ENCODE measurements at regions not wholly inside any gene's neighbourhood (a gene's known extent, or its start where the extent isn't known, plus 50 kb on each side); places are given as distances from the start of the nearest gene placed in this dataset.

- Histone ChIP-seq H2AFZ (ENCODE audit: low read depth, low read length) (no peak overlapping the region), H3K9me3 (replicated peaks; ENCODE audit: control insufficient read depth, insufficient read depth, low read length) (no peaks in the 10 kb centered on the region), H3K79me2 (ENCODE audit: control insufficient read depth, insufficient read depth, low read length) (no peaks in the 10 kb centered on the region), H3K4me3 (replicated peaks in 1 of 3; ENCODE audit: insufficient read depth in 1 of 3, low read depth in 1 of 3, low read length in 3 of 3) (no peak overlapping the region), H4K20me1 (replicated peaks; ENCODE audit: control insufficient read depth, extremely low read depth, insufficient read depth, low read length) (no peaks in the 10 kb centered on the region), H3K36me3 (ENCODE audit: control insufficient read depth in 2 of 2, extremely low read depth in 1 of 2, insufficient read depth in 2 of 2, low read length in 2 of 2) (no peaks in the 10 kb centered on the region), H3K9ac (replicated peaks; ENCODE audit: extremely low read depth, insufficient read depth, low read length) (no peak overlapping the region), H3K9me1 (replicated peaks; ENCODE audit: control insufficient read depth, extremely low read depth, insufficient read depth, low read length) (no peaks in the 10 kb centered on the region), H3K4me2 (ENCODE audit: insufficient read depth, low read length) (no peak overlapping the region), H3K27ac (ENCODE audit: insufficient read depth, low read depth, low read length) (no peak overlapping the region), H3K27me3 (ENCODE audit: control insufficient read depth in 2 of 2, insufficient read depth in 2 of 2, low read length in 2 of 2) (peaks cover 0 to 2% of the 10 kb centered on the region in 2 experiments), H3K4me1 (ENCODE audit: control insufficient read depth, extremely low read depth, insufficient read depth, low read length) (no peaks in the 10 kb centered on the region)
- ChIA-PET POLR2A (no interaction called here), CTCF (no interaction called here)
- intact Hi-C loops (cut with micrococcal nuclease): no loop called here
- FAIRE-seq (no peak), DNase-seq (ENCODE audit: low read depth, low spot score) (no peak)
- dilution Hi-C loops (cut with MboI; ENCODE audit: extremely low pct_ligation_motif_present, low sequenced_read_pairs): no loop called here
- TF ChIP-seq MYC (IDR thresholded peaks at IDR 0.05; ENCODE audit: low read depth, low read length) (no peak), CTCF (IDR thresholded peaks at IDR 0.05; ENCODE audit: extremely low read depth in 1 of 2, insufficient read depth in 1 of 2, low read depth in 1 of 2, low read length in 2 of 2) (no peak), MAX (IDR thresholded peaks at IDR 0.05; ENCODE audit: insufficient read depth, insufficient read length) (no peak), FOS (IDR thresholded peaks at IDR 0.05; ENCODE audit: borderline replicate concordance, insufficient read depth, low read length) (no peak), GATA2 (IDR thresholded peaks at IDR 0.05; ENCODE audit: insufficient read depth, insufficient read length, low read depth, low read length) (no peak)
- no TSS peak for BruUV-seq (replicated peaks)
These were observed 73.9 kb upstream of the SPATA13 start for GRCh38 chr13:24086642-24087041.

- H3K4me2 ChIP-seq (ENCODE audit: insufficient read depth, low read length): no peak overlapping the region
- H3K9ac ChIP-seq (replicated peaks; ENCODE audit: extremely low read depth, insufficient read depth, low read length): no peak overlapping the region
- H3K4me3 ChIP-seq (replicated peaks in 1 of 3; ENCODE audit: insufficient read depth in 1 of 3, low read depth in 1 of 3, low read length in 3 of 3): no peak overlapping the region
- no peaks in the 10 kb centered on the region for H3K36me3 ChIP-seq (ENCODE audit: control insufficient read depth in 2 of 2, extremely low read depth in 1 of 2, insufficient read depth in 2 of 2, low read length in 2 of 2)
- no peaks in the 10 kb centered on the region for H3K79me2 ChIP-seq (ENCODE audit: control insufficient read depth, insufficient read depth, low read length)
- dilution Hi-C loops (cut with MboI; ENCODE audit: extremely low pct_ligation_motif_present, low sequenced_read_pairs): no loop called here
- no peak for DNase-seq (ENCODE audit: low read depth, low spot score)
- H3K27ac ChIP-seq (ENCODE audit: insufficient read depth, low read depth, low read length): no peak overlapping the region
- no peaks in the 10 kb centered on the region for H3K9me3 ChIP-seq (replicated peaks; ENCODE audit: control insufficient read depth, insufficient read depth, low read length)
- no peaks in the 10 kb centered on the region for H4K20me1 ChIP-seq (replicated peaks; ENCODE audit: control insufficient read depth, extremely low read depth, insufficient read depth, low read length)
- FAIRE-seq: no peak
- CTCF ChIA-PET: interaction anchor here (1.6 kb wide), 1 partner anchor 15 kb away, joined by 4 read pairs; no protein-coding TSS in a partner anchor
- TF ChIP-seq MYC (IDR thresholded peaks at IDR 0.05; ENCODE audit: low read depth, low read length) (no peak), MAX (IDR thresholded peaks at IDR 0.05; ENCODE audit: insufficient read depth, insufficient read length) (no peak), EZH2 (IDR thresholded peaks at IDR 0.05; ENCODE audit: borderline replicate concordance, low read depth, low read length, severe bottlenecking) (no peak), FOS (IDR thresholded peaks at IDR 0.05; ENCODE audit: borderline replicate concordance, insufficient read depth, low read length) (no peak), CTCF (IDR thresholded peaks at IDR 0.05; ENCODE audit: extremely low read depth in 1 of 2, insufficient read depth in 1 of 2, low read depth in 1 of 2, low read length in 2 of 2) (no peak), POLR2AphosphoS5 (IDR thresholded peaks at IDR 0.05; ENCODE audit: insufficient read depth, low read depth, low read length) (no peak), POLR2A (IDR thresholded peaks at IDR 0.05; ENCODE audit: low read depth, low read length) (no peak), JUN (IDR thresholded peaks at IDR 0.05; ENCODE audit: borderline replicate concordance, insufficient read depth, insufficient read length, low read depth) (no peak), GATA2 (IDR thresholded peaks at IDR 0.05; ENCODE audit: insufficient read depth, insufficient read length, low read depth, low read length) (no peak)
- no peak overlapping the region for H2AFZ ChIP-seq (ENCODE audit: low read depth, low read length)
- POLR2A ChIA-PET: no interaction called here
- H3K27me3 ChIP-seq (ENCODE audit: control insufficient read depth in 2 of 2, insufficient read depth in 2 of 2, low read length in 2 of 2): peaks cover 0 to 2% of the 10 kb centered on the region in 2 experiments
- peaks cover 9% of the 10 kb centered on the region for H3K4me1 ChIP-seq (ENCODE audit: control insufficient read depth, extremely low read depth, insufficient read depth, low read length)
- no TSS peak for BruUV-seq (replicated peaks)
- no peaks in the 10 kb centered on the region for H3K9me1 ChIP-seq (replicated peaks; ENCODE audit: control insufficient read depth, extremely low read depth, insufficient read depth, low read length)
- intact Hi-C loops (cut with micrococcal nuclease): no loop called here
These were observed 72.8 kb upstream of the SPATA13 start for GRCh38 chr13:24087605-24088225.

Measured in endothelial cell of umbilical vein (primary cell).